G401.6 (cell line): ENCODE measurements at regions not wholly inside any gene's neighbourhood (a gene's known extent, or its start where the extent isn't known, plus 50 kb on each side); places are given as distances from the start of the nearest gene placed in this dataset.

Source experiments
- FAIRE-seq: peaks from 2 replicates; lab custom pipeline; 2012; peaks lifted over from hg19 to GRCh38; lab: Jason Lieb, UNC

GRCh38 chr5:122722341-122722740 lies 52.5 kb upstream of the SNX2 start:
- no peak for FAIRE-seq

- no peak for FAIRE-seq
These were observed 51.1 kb upstream of the SNX2 start for GRCh38 chr5:122723606-122724352.
